SK-N-SH treated with all-trans-retinoic acid at 6 μM for 48 hours (cell line): ENCODE measurements at regions not wholly inside any gene's neighbourhood (a gene's known extent, or its start where the extent isn't known, plus 50 kb on each side); places are given as distances from the start of the nearest gene placed in this dataset.
"Not testable (repeated sequence)": the region's sequence is repeated elsewhere in the genome, so short reads cannot be mapped to it uniquely, and the experiment has no call there.

ENCODE experiments used
- ATAC-seq: fragments of 200-7000 bp; cut with Tn5 transposase; 3 replicates; pipeline ENCODE4 v1.9.1; 2020; ENCODE audit warnings: mild to moderate bottlenecking, moderate library complexity
- ARNTL ChIP-seq: fragments of 450-650 bp; formaldehyde crosslinking; IDR thresholded peaks from 2 replicates; pipeline ENCODE4 v1.5.0; 2020; ENCODE audit warnings: low read depth, mild to moderate bottlenecking, moderate library complexity, borderline replicate concordance
- BACH2 ChIP-seq: fragments of 250-450 bp; sonication (Bioruptor Pico); IDR thresholded peaks from 2 replicates; pipeline ENCODE4 v1.9.0; 2021; ENCODE audit warnings: mild to moderate bottlenecking, borderline replicate concordance
- CSDC2 ChIP-seq: fragments of 250-450 bp; sonication (Bioruptor Pico); IDR thresholded peaks from 2 replicates; pipeline ENCODE4 v1.5.0; 2020; ENCODE audit warnings: mild to moderate bottlenecking, moderate library complexity
- ESRRG ChIP-seq: fragments of 250-450 bp; sonication (Bioruptor Pico); IDR thresholded peaks from 2 replicates; pipeline ENCODE4 v1.6.1; 2021; ENCODE audit warnings: mild to moderate bottlenecking
- GLIS3 ChIP-seq: fragments of 250-450 bp; sonication (Bioruptor Pico); IDR thresholded peaks from 2 replicates; pipeline ENCODE4 v1.5.0; 2020; ENCODE audit warnings: mild to moderate bottlenecking, moderate library complexity
- ISL1 ChIP-seq: fragments of 250-450 bp; sonication (Bioruptor Pico); IDR thresholded peaks from 2 replicates; pipeline ENCODE4 v2.1.2; 2022; ENCODE audit warnings: mild to moderate bottlenecking, moderate library complexity
- OSR1 ChIP-seq: fragments of 250-450 bp; sonication (Bioruptor Pico); IDR thresholded peaks from 2 replicates; pipeline ENCODE4 v1.8.0; 2022; ENCODE audit warnings: moderate library complexity, mild to moderate bottlenecking, inconsistent platforms
- PPARA ChIP-seq: fragments of 250-450 bp; sonication (Bioruptor Pico); IDR thresholded peaks from 2 replicates; pipeline ENCODE4 v1.5.0; 2020; ENCODE audit warnings: mild to moderate bottlenecking, borderline replicate concordance
- SNAI2 ChIP-seq: fragments of 250-450 bp; sonication (Bioruptor Pico); IDR thresholded peaks from 2 replicates; pipeline ENCODE4 v1.5.0; 2020; ENCODE audit warnings: mild to moderate bottlenecking, moderate library complexity
- TCF4 ChIP-seq: fragments of 250-450 bp; sonication (Bioruptor Pico); IDR thresholded peaks from 2 replicates; pipeline ENCODE4 v1.8.0; 2021; ENCODE audit warnings: mild to moderate bottlenecking, moderate library complexity, borderline replicate concordance
- TOX ChIP-seq: fragments of 250-450 bp; sonication (Bioruptor Pico); IDR thresholded peaks from 2 replicates; pipeline ENCODE4 v1.8.0; 2021; ENCODE audit warnings: mild to moderate bottlenecking, moderate library complexity, borderline replicate concordance
- ZC3H10 ChIP-seq: fragments of 250-450 bp; sonication (Bioruptor Pico); IDR thresholded peaks from 2 replicates; pipeline ENCODE4 v1.5.1; 2021; ENCODE audit warnings: mild to moderate bottlenecking, moderate library complexity
- ZFP3 ChIP-seq: fragments of 250-450 bp; sonication (Bioruptor Pico); IDR thresholded peaks from 2 replicates; pipeline ENCODE4 v1.5.0; 2020; ENCODE audit warnings: mild to moderate bottlenecking, moderate library complexity
- ZFP30 ChIP-seq: fragments of 450-650 bp; formaldehyde crosslinking; IDR thresholded peaks from 2 replicates; pipeline ENCODE4 v1.5.0; 2022; ENCODE audit warnings: mild to moderate bottlenecking, moderate library complexity
- ZNF565 ChIP-seq: fragments of 450-650 bp; formaldehyde crosslinking; conservative IDR thresholded peaks from 2 replicates; pipeline ENCODE4 v1.5.0; 2020; ENCODE audit warnings: low read depth, mild to moderate bottlenecking, moderate library complexity
- ZNF70 ChIP-seq: fragments of 450-650 bp; formaldehyde crosslinking; IDR thresholded peaks from 2 replicates; pipeline ENCODE4 v1.5.0; 2020; ENCODE audit warnings: mild to moderate bottlenecking, moderate library complexity
- ZNF8 ChIP-seq: fragments of 450-650 bp; formaldehyde crosslinking; IDR thresholded peaks from 2 replicates; pipeline ENCODE4 v1.5.0; 2020; ENCODE audit warnings: mild to moderate bottlenecking, moderate library complexity
- TF ChIP-seq, protein P1 (sequence below): fragments of 250-450 bp; sonication (Bioruptor Pico); IDR thresholded peaks from 2 replicates; pipeline ENCODE4 v1.5.1; 2021; ENCODE audit warnings: mild to moderate bottlenecking, moderate library complexity
- TF ChIP-seq, protein P2 (sequence below): fragments of 250-450 bp; sonication (Bioruptor Pico); IDR thresholded peaks from 2 replicates; pipeline ENCODE4 v1.5.1; 2020; ENCODE audit warnings: low read depth, mild to moderate bottlenecking, moderate library complexity
- TF ChIP-seq, protein P3 (sequence below): fragments of 250-450 bp; sonication (Bioruptor Pico); IDR thresholded peaks from 2 replicates; pipeline ENCODE4 v1.8.0; 2020; ENCODE audit warnings: mild to moderate bottlenecking, moderate library complexity, borderline replicate concordance

DNA sequence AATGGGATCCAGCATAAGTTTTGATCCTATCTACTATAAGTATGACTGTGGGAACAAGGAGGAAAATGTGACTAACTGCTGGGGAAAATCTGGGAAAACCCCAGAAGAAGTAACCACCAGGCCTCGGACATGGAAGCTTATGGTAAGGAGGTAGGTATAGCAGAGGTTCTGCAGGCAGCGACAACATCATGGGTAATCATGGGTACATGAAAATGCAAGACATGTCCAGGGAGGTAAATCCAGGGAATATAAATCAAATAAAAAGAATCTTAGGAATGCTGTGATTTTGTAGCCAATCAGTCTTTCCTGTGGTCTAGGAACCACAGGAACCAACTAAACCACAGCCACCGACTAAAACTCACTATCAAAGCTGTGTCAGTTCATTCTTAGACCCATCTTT is 168.3 kb upstream of the NPY start:
- TF ChIP-seq GLIS3 (CRISPR knock-in tag) (no peak), ISL1 (CRISPR knock-in tag) (no peak), ESRRG (CRISPR knock-in tag) (no peak), ZNF70 (CRISPR knock-in tag) (no peak), ZNF565 (CRISPR knock-in tag) (no peak), CSDC2 (CRISPR knock-in tag) (no peak), TOX (no peak), ZFP3 (CRISPR knock-in tag) (no peak), ZNF8 (no peak), BACH2 (CRISPR knock-in tag) (no peak), ZC3H10 (CRISPR knock-in tag) (no peak), ARNTL (no peak), TCF4 (CRISPR knock-in tag) (no peak), ZFP30 (CRISPR knock-in tag) (no peak), SNAI2 (CRISPR knock-in tag) (no peak), OSR1 (CRISPR knock-in tag) (no peak)
- TF ChIP-seq, protein P1, sequence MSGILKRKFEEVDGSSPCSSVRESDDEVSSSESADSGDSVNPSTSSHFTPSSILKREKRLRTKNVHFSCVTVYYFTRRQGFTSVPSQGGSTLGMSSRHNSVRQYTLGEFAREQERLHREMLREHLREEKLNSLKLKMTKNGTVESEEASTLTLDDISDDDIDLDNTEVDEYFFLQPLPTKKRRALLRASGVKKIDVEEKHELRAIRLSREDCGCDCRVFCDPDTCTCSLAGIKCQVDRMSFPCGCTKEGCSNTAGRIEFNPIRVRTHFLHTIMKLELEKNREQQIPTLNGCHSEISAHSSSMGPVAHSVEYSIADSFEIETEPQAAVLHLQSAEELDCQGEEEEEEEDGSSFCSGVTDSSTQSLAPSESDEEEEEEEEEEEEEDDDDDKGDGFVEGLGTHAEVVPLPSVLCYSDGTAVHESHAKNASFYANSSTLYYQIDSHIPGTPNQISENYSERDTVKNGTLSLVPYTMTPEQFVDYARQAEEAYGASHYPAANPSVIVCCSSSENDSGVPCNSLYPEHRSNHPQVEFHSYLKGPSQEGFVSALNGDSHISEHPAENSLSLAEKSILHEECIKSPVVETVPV (CRISPR knock-in tag), result no peak
- TF ChIP-seq, protein P2, sequence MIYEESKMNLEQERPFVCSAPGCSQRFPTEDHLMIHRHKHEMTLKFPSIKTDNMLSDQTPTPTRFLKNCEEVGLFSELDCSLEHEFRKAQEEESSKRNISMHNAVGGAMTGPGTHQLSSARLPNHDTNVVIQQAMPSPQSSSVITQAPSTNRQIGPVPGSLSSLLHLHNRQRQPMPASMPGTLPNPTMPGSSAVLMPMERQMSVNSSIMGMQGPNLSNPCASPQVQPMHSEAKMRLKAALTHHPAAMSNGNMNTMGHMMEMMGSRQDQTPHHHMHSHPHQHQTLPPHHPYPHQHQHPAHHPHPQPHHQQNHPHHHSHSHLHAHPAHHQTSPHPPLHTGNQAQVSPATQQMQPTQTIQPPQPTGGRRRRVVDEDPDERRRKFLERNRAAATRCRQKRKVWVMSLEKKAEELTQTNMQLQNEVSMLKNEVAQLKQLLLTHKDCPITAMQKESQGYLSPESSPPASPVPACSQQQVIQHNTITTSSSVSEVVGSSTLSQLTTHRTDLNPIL (CRISPR knock-in tag), result no peak
- TF ChIP-seq, protein P3, sequence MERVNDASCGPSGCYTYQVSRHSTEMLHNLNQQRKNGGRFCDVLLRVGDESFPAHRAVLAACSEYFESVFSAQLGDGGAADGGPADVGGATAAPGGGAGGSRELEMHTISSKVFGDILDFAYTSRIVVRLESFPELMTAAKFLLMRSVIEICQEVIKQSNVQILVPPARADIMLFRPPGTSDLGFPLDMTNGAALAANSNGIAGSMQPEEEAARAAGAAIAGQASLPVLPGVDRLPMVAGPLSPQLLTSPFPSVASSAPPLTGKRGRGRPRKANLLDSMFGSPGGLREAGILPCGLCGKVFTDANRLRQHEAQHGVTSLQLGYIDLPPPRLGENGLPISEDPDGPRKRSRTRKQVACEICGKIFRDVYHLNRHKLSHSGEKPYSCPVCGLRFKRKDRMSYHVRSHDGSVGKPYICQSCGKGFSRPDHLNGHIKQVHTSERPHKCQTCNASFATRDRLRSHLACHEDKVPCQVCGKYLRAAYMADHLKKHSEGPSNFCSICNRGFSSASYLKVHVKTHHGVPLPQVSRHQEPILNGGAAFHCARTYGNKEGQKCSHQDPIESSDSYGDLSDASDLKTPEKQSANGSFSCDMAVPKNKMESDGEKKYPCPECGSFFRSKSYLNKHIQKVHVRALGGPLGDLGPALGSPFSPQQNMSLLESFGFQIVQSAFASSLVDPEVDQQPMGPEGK (CRISPR knock-in tag), result no peak
- ATAC-seq, result no peak

DNA sequence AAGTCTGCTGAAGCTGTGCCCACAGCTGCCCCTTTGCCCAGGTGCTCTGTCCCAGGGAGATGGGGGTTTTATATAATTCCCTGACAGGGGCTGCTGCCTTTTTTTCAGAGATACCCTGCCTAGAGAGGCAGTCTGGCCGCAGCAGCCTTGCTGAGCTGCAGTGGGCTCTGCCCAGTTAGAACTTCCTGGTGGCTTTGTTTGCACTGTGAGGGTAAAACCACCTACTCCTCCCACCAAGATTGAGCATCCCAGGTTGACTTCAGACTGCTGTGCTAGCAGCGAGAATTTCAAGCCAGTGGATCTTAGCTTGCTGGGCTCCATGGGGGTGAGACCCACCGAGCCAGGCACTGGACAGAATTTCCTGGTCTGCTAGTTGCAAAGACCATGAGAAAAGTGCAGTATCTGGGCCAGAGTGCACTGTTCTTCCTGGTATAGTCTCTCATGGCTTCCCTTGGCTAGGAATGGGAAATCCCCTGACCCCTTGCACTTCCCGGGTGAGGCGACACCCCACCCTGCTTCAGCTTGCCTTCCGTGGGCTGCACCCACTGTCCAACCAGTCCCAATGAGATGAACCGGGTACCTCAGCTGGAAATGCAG is 166.0 kb upstream of the NPY start:
- not testable (repeated sequence) for ATAC-seq

DNA sequence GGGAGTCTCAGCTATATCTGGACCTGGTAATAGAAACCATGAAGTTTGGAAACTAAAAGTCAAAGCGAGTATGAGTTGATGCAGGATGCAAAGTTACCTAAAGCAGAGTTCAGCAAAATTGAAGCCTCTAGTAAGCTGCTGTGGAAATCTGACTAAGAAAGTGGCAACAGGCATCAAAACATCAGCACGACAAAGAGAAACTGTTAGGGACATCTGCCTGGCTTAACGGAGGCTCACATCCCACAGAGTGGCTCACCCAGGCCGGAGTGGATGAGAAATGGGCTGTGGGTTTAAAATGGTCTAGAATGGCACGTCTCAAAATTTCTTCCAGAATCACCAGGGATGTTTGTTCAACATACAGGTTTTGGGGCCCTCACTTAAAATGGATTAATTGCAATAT is 164.1 kb upstream of the NPY start:
- no peak for ATAC-seq
- TF ChIP-seq ISL1 (CRISPR knock-in tag) (no peak), ZFP3 (CRISPR knock-in tag) (no peak), PPARA (no peak), TCF4 (CRISPR knock-in tag) (no peak), OSR1 (CRISPR knock-in tag) (no peak), BACH2 (CRISPR knock-in tag) (no peak), GLIS3 (CRISPR knock-in tag) (no peak)
- TF ChIP-seq, protein P3 (CRISPR knock-in tag), result no peak
- TF ChIP-seq, all 23 proteins: peak for 0

DNA sequence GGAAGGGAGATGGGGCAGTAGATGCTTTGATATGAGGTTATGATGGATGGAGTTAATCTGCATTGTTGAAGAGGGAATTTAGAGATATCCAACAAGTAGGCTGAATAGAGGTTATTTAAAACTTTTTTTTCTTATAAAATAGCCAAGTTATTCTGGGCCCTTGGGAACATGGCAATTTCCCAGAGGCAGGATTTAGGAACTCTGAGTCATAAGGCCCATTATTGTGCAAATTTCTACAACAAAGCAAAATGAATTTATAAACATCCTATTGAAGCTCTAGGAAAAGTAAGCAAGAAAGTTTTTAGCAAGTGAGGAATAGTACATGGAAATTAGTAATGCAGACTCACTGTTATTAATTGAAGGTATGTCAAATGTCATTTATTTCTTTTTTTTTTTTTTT is 160.9 kb upstream of the NPY start:
- ATAC-seq, result no peak
- TF ChIP-seq SNAI2 (CRISPR knock-in tag) (no peak), ARNTL (no peak), GLIS3 (CRISPR knock-in tag) (no peak), ZFP30 (CRISPR knock-in tag) (no peak), ZFP3 (CRISPR knock-in tag) (no peak), ZC3H10 (CRISPR knock-in tag) (no peak), ISL1 (CRISPR knock-in tag) (no peak), TOX (no peak), OSR1 (CRISPR knock-in tag) (no peak), ZNF565 (CRISPR knock-in tag) (no peak)
- TF ChIP-seq, protein P3 (CRISPR knock-in tag), result no peak
